Caki2 (cell line): ENCODE measurements at regions not wholly inside any gene's neighbourhood (a gene's known extent, or its start where the extent isn't known, plus 50 kb on each side); places are given as distances from the start of the nearest gene placed in this dataset.
"Not testable (repeated sequence)": the region's sequence is repeated elsewhere in the genome, so short reads cannot be mapped to it uniquely, and the experiment has no call there.

Source experiments
- DNase-seq: peaks from one replicate; pipeline ENCODE4 v3.0.0-alpha.2; 2015; ENCODE audit warnings: low read depth
- in situ Hi-C: cut with HindIII; loops from 2 replicates; pipeline ENCODE4 v1.10.0; 2016; ENCODE audit warnings: low sequenced_read_pairs, low pct_unique_long_range_greater_than_20kb, mixed read lengths

- DNase-seq = peak; percentile 5
- in situ Hi-C loops = no loop called here
Observed at GRCh38 chr16:63188086-63188771, 1152.0 kb upstream of the CDH8 start.

GRCh38 chr16:63187638-63188037 lies 1151.4 kb upstream of the CDH8 start:
- no peak for DNase-seq
- in situ Hi-C loops = no loop called here

GRCh38 chr16:63185235-63185780 lies 1149.1 kb upstream of the CDH8 start:
- in situ Hi-C loops = no loop called here
- no peak for DNase-seq

GRCh38 chr16:63183743-63184142 lies 1147.5 kb upstream of the CDH8 start:
- in situ Hi-C loops = no loop called here
- no peak for DNase-seq

GRCh38 chr16:63175313-63175712 lies 1139.1 kb upstream of the CDH8 start:
- in situ Hi-C loops = no loop called here
- DNase-seq = no peak

- no peak for DNase-seq
- in situ Hi-C loops = no loop called here
Observed at GRCh38 chr16:63174801-63175200, 1138.6 kb upstream of the CDH8 start.

GRCh38 chr16:63171545-63171944 lies 1135.3 kb upstream of the CDH8 start:
- in situ Hi-C loops = no loop called here

GRCh38 chr16:63169100-63169499 lies 1132.9 kb upstream of the CDH8 start:
- no peak for DNase-seq
- in situ Hi-C loops = no loop called here

More at GRCh38 chr16:63171545-63171944, 1135.3 kb upstream of the CDH8 start:
- DNase-seq = no peak

GRCh38 chr16:63157818-63158217 lies 1121.6 kb upstream of the CDH8 start:
- in situ Hi-C loops = no loop called here
- DNase-seq = no peak

- in situ Hi-C loops = no loop called here
- DNase-seq = no peak
Observed at GRCh38 chr16:63146251-63146650, 1110.0 kb upstream of the CDH8 start.

- no peak for DNase-seq
- in situ Hi-C loops = no loop called here
Observed at GRCh38 chr16:63145411-63145810, 1109.2 kb upstream of the CDH8 start.

- in situ Hi-C loops = no loop called here
Observed at GRCh38 chr16:63135069-63135468, 1098.8 kb upstream of the CDH8 start.

GRCh38 chr16:63131503-63131902 lies 1095.3 kb upstream of the CDH8 start:
- in situ Hi-C loops = no loop called here
- DNase-seq = no peak

More at GRCh38 chr16:63135069-63135468, 1098.8 kb upstream of the CDH8 start:
- DNase-seq = no peak

GRCh38 chr16:63130942-63131341 lies 1094.7 kb upstream of the CDH8 start:
- in situ Hi-C loops = no loop called here
- DNase-seq = no peak

GRCh38 chr16:63129411-63130125 lies 1093.3 kb upstream of the CDH8 start:
- no peak for DNase-seq

GRCh38 chr16:63119905-63120304 lies 1083.7 kb upstream of the CDH8 start:
- DNase-seq, in situ Hi-C loops: not testable (repeated sequence)

More at GRCh38 chr16:63129411-63130125, 1093.3 kb upstream of the CDH8 start:
- in situ Hi-C loops = no loop called here

GRCh38 chr16:63100082-63100481 lies 1063.8 kb upstream of the CDH8 start:
- no peak for DNase-seq
- in situ Hi-C loops = no loop called here

GRCh38 chr16:63096857-63097256 lies 1060.6 kb upstream of the CDH8 start:
- no peak for DNase-seq
- in situ Hi-C loops = no loop called here

GRCh38 chr16:63092736-63093135 lies 1056.5 kb upstream of the CDH8 start:
- in situ Hi-C loops = no loop called here
- no peak for DNase-seq
